ENCODE measurements at regions not wholly inside any gene's neighbourhood (a gene's known extent, or its start where the extent isn't known, plus 50 kb on each side); places are given as distances from the start of the nearest gene placed in this dataset.

GRCh38 chr22:34380532-34380931, 460.3 kb upstream of the LARGE1 start:
- TF ChIP-seq ZNF432 (CRISPR knock-in tag; IDR thresholded peaks at IDR 0.05; ENCODE audit: borderline replicate concordance) (no peak), HIC2 (CRISPR knock-in tag; IDR thresholded peaks at IDR 0.05; ENCODE audit: low read depth) (no peak)

Measured in HepG2 (cell line).